Neural cell (in vitro differentiated cells): ENCODE measurements at regions not wholly inside any gene's neighbourhood (a gene's known extent, or its start where the extent isn't known, plus 50 kb on each side); places are given as distances from the start of the nearest gene placed in this dataset.

Experiments
- H2AFZ ChIP-seq: fragments of 200-600, 300-800 bp; sonication (generic), shearing (Covaris generic); 2 replicates; pipeline ENCODE4 v1.6.0; 2014; ENCODE audit warnings: low read depth, mild to moderate bottlenecking, antibody characterized with exemption, low read length, moderate library complexity
- H3F3A ChIP-seq: fragments of 200-600 bp; shearing (Covaris generic); 2 replicates; pipeline ENCODE4 v1.6.1; 2016; ENCODE audit warnings: mild to moderate bottlenecking, moderate library complexity, mixed read lengths, antibody characterized with exemption, low read length; ENCODE audit not compliant: insufficient read depth, poor library complexity, severe bottlenecking
- H3K27ac ChIP-seq: fragments of 200-600, 300-800 bp; sonication (generic), shearing (Covaris generic); 2 replicates; pipeline ENCODE4 v1.5.1; 2014; ENCODE audit warnings: mild to moderate bottlenecking, low read length, moderate library complexity
- H3K27me3 ChIP-seq: fragments of 300-800, 200-600 bp; sonication (generic), shearing (Covaris generic); 2 replicates; pipeline ENCODE4 v1.6.0; 2014; ENCODE audit warnings: mild to moderate bottlenecking, low read depth, low read length, moderate library complexity; ENCODE audit not compliant: insufficient read depth
- H3K36me3 ChIP-seq: fragments of 300-800, 200-600 bp; sonication (generic), shearing (Covaris generic); 2 replicates; pipeline ENCODE4 v1.5.1; 2014; ENCODE audit warnings: mild to moderate bottlenecking, antibody characterized with exemption, low read length, moderate library complexity; ENCODE audit not compliant: insufficient read depth
- H3K4me2 ChIP-seq: fragments of 300-800, 200-600 bp; sonication (generic), shearing (Covaris generic); 2 replicates; pipeline ENCODE4 v1.6.0; 2014; ENCODE audit warnings: mild to moderate bottlenecking, low read length
- H3K4me3 ChIP-seq: fragments of 300-800, 200-600 bp; sonication (generic), shearing (Covaris generic); 2 replicates; pipeline ENCODE4 v1.5.1; 2014; ENCODE audit warnings: mild to moderate bottlenecking, low read length, moderate library complexity
- H3K79me2 ChIP-seq: fragments of 200-600 bp; shearing (Covaris generic); replicated peaks from 2 replicates; pipeline ENCODE4 v1.6.0; 2014; ENCODE audit warnings: mild to moderate bottlenecking, low read length, moderate library complexity; ENCODE audit not compliant: insufficient read depth
- H3K9ac ChIP-seq: fragments of 300-800, 200-600 bp; sonication (generic), shearing (Covaris generic); 2 replicates; pipeline ENCODE4 v1.6.1; 2016; ENCODE audit warnings: mild to moderate bottlenecking, low read length, mixed read lengths
- H3K9me2 ChIP-seq: fragments of 200-600 bp; shearing (Covaris generic); 2 replicates; pipeline ENCODE4 v1.6.1; 2016; ENCODE audit warnings: mild to moderate bottlenecking, low read length, mixed read lengths; ENCODE audit not compliant: insufficient read depth
- H3K9me3 ChIP-seq: fragments of 200-600, 300-800 bp; sonication (generic), shearing (Covaris generic); 2 replicates; pipeline ENCODE4 v1.6.1; 2016; ENCODE audit warnings: mild to moderate bottlenecking, mixed run types, low read length, moderate library complexity, mixed read lengths
- H4K20me1 ChIP-seq: fragments of 200-600 bp; shearing (Covaris generic); 2 replicates; pipeline ENCODE4 v1.6.1; 2016; ENCODE audit warnings: mild to moderate bottlenecking, mixed run types; ENCODE audit not compliant: insufficient read depth
- CTCF ChIP-seq: fragments of 450-650 bp; IDR thresholded peaks from 2 replicates; pipeline ENCODE4 v1.5.1; 2014; ENCODE audit warnings: antibody characterized with exemption, mild to moderate bottlenecking, moderate library complexity; ENCODE audit not compliant: poor library complexity, severe bottlenecking
- EP300 ChIP-seq: fragments of 450-650 bp; conservative IDR thresholded peaks from 2 replicates; pipeline ENCODE4 v1.6.1; 2014; ENCODE audit warnings: antibody characterized with exemption, mild to moderate bottlenecking, moderate library complexity; ENCODE audit not compliant: poor library complexity, severe bottlenecking
- EZH2 ChIP-seq: fragments of 200-600, 300-800 bp; shearing (Covaris generic), sonication (generic); IDR thresholded peaks from 2 replicates; pipeline ENCODE4 v1.6.1; 2014; ENCODE audit warnings: antibody characterized with exemption, low read length, borderline replicate concordance, mild to moderate bottlenecking; ENCODE audit not compliant: insufficient read depth, poor library complexity, severe bottlenecking
- MXI1 ChIP-seq: fragments of 450-650 bp; conservative IDR thresholded peaks from 2 replicates; pipeline ENCODE4 v1.6.1; 2014; ENCODE audit warnings: antibody characterized with exemption, mild to moderate bottlenecking; ENCODE audit not compliant: poor library complexity, severe bottlenecking
- POLR2AphosphoS5 ChIP-seq: IDR thresholded peaks from 2 replicates; pipeline ENCODE4 v1.6.1; 2012
- RAD21 ChIP-seq: fragments of 450-650 bp; conservative IDR thresholded peaks from 2 replicates; pipeline ENCODE4 v1.6.1; 2014; ENCODE audit warnings: antibody characterized with exemption, mild to moderate bottlenecking, moderate library complexity
- REST ChIP-seq: IDR thresholded peaks from 2 replicates; pipeline ENCODE4 v1.6.1; 2012; ENCODE audit warnings: borderline replicate concordance
- SMC3 ChIP-seq: fragments of 450-650 bp; conservative IDR thresholded peaks from 2 replicates; pipeline ENCODE4 v1.6.1; 2014; ENCODE audit warnings: antibody characterized with exemption, mild to moderate bottlenecking, moderate library complexity; ENCODE audit not compliant: poor library complexity
- TAF1 ChIP-seq: IDR thresholded peaks from 2 replicates; pipeline ENCODE4 v1.6.1; 2012; ENCODE audit warnings: low read depth

GRCh38 chr15:58374147-58374546 lies 57.6 kb upstream of the LIPC start:
- H3K9me3 ChIP-seq = peaks cover 7% of the 10 kb centered on the region
- no peaks in the 10 kb centered on the region for H3F3A ChIP-seq
- H3K9me2 ChIP-seq = no peaks in the 10 kb centered on the region
- H3K27me3 ChIP-seq = no peaks in the 10 kb centered on the region
- H3K27ac ChIP-seq = no peak overlapping the region
- H3K9ac ChIP-seq = no peak overlapping the region
- H3K79me2 ChIP-seq = no peaks in the 10 kb centered on the region
- no peak for TF ChIP-seq SMC3
- H3K4me2 ChIP-seq = no peak overlapping the region
- H3K4me3 ChIP-seq = no peak overlapping the region
- H4K20me1 ChIP-seq = no peaks in the 10 kb centered on the region
- H2AFZ ChIP-seq = no peak overlapping the region
- H3K36me3 ChIP-seq = no peaks in the 10 kb centered on the region

- Histone ChIP-seq H3K9me2 (no peaks in the 10 kb centered on the region), H3K79me2 (no peaks in the 10 kb centered on the region), H3K9me3 (peaks cover 7% of the 10 kb centered on the region), H3K36me3 (no peaks in the 10 kb centered on the region), H4K20me1 (no peaks in the 10 kb centered on the region), H3K4me2 (no peak overlapping the region), H2AFZ (no peak overlapping the region), H3F3A (no peaks in the 10 kb centered on the region), H3K27me3 (no peaks in the 10 kb centered on the region), H3K9ac (no peak overlapping the region), H3K27ac (no peak overlapping the region), H3K4me3 (no peak overlapping the region)
- TF ChIP-seq CTCF = no peak
- TF ChIP-seq RAD21 = no peak
- TF ChIP-seq REST = no peak
- no peak for TF ChIP-seq EZH2
- TF ChIP-seq POLR2AphosphoS5 = no peak
- TF ChIP-seq MXI1 = no peak
- no peak for TF ChIP-seq SMC3
- no peak for TF ChIP-seq TAF1
- TF ChIP-seq EP300 = no peak
Observed at GRCh38 chr15:58377193-58377592, 54.6 kb upstream of the LIPC start.
